ENCODE measurements at regions not wholly inside any gene's neighbourhood (a gene's known extent, or its start where the extent isn't known, plus 50 kb on each side); places are given as distances from the start of the nearest gene placed in this dataset.
A peak's percentile ranks its signal among the peaks of the same experiment; 100 is the strongest.
"Not testable (repeated sequence)": the region's sequence is repeated elsewhere in the genome, so short reads cannot be mapped to it uniquely, and the experiment has no call there.

- not testable (repeated sequence) for H3K9ac ChIP-seq (ENCODE audit: low read length); H3K4me2 ChIP-seq (ENCODE audit: low read depth, low read length, poor library complexity, severe bottlenecking); H3K9me2 ChIP-seq (replicated peaks; ENCODE audit: insufficient read depth, low read length); H4K20me1 ChIP-seq (ENCODE audit: insufficient read depth, low read depth, low read length); H3K79me2 ChIP-seq (ENCODE audit: low read length); H3K9me3 ChIP-seq (ENCODE audit: low read length); H3K36me3 ChIP-seq (ENCODE audit: insufficient read depth, low read length); DNase-seq; H3K4me3 ChIP-seq (ENCODE audit: low read length); H2AFZ ChIP-seq (ENCODE audit: low read length); H3K27me3 ChIP-seq (ENCODE audit: low read length); H3K4me1 ChIP-seq (ENCODE audit: low read length); H3K27ac ChIP-seq (ENCODE audit: low read length)
Observed at GRCh38 chr9:78172610-78173009, 63.3 kb upstream of the CEP78 start.

- Histone ChIP-seq H3K4me2 (ENCODE audit: low read depth, low read length, poor library complexity, severe bottlenecking) (no peak overlapping the region), H3K9me2 (replicated peaks; ENCODE audit: insufficient read depth, low read length) (no peaks in the 10 kb centered on the region), H2AFZ (ENCODE audit: low read length) (no peak overlapping the region), H3K79me2 (ENCODE audit: low read length) (no peaks in the 10 kb centered on the region), H3K4me3 (ENCODE audit: low read length) (no peak overlapping the region), H3K27ac (ENCODE audit: low read length) (no peak overlapping the region), H3K4me1 (ENCODE audit: low read length) (no peaks in the 10 kb centered on the region), H3K27me3 (ENCODE audit: low read length) (no peaks in the 10 kb centered on the region), H4K20me1 (ENCODE audit: insufficient read depth, low read depth, low read length) (no peaks in the 10 kb centered on the region), H3K36me3 (ENCODE audit: insufficient read depth, low read length) (no peaks in the 10 kb centered on the region), H3K9ac (ENCODE audit: low read length) (no peak overlapping the region), H3K9me3 (ENCODE audit: low read length) (no peaks in the 10 kb centered on the region)
- DNase-seq: no peak
Observed at GRCh38 chr9:78171651-78172050, 64.2 kb upstream of the CEP78 start.

GRCh38 chr9:78169125-78169524, 66.8 kb upstream of the CEP78 start:
- Histone ChIP-seq H3K9ac (ENCODE audit: low read length) (no peak overlapping the region), H3K9me2 (replicated peaks; ENCODE audit: insufficient read depth, low read length) (no peaks in the 10 kb centered on the region), H3K4me2 (ENCODE audit: low read depth, low read length, poor library complexity, severe bottlenecking) (no peak overlapping the region), H3K9me3 (ENCODE audit: low read length) (no peaks in the 10 kb centered on the region), H3K79me2 (ENCODE audit: low read length) (no peaks in the 10 kb centered on the region), H3K4me1 (ENCODE audit: low read length) (no peaks in the 10 kb centered on the region), H3K36me3 (ENCODE audit: insufficient read depth, low read length) (no peaks in the 10 kb centered on the region), H3K27ac (ENCODE audit: low read length) (no peak overlapping the region), H2AFZ (ENCODE audit: low read length) (no peak overlapping the region), H3K4me3 (ENCODE audit: low read length) (no peak overlapping the region), H4K20me1 (ENCODE audit: insufficient read depth, low read depth, low read length) (no peaks in the 10 kb centered on the region), H3K27me3 (ENCODE audit: low read length) (no peaks in the 10 kb centered on the region)
- no peak for DNase-seq

- no peaks in the 10 kb centered on the region for H3K27me3 ChIP-seq (ENCODE audit: low read length)
- no peak overlapping the region for H3K27ac ChIP-seq (ENCODE audit: low read length)
- H3K9me3 ChIP-seq (ENCODE audit: low read length): no peaks in the 10 kb centered on the region
- H3K9ac ChIP-seq (ENCODE audit: low read length): no peak overlapping the region
- no peaks in the 10 kb centered on the region for H3K79me2 ChIP-seq (ENCODE audit: low read length)
- no peaks in the 10 kb centered on the region for H3K4me1 ChIP-seq (ENCODE audit: low read length)
- H3K9me2 ChIP-seq (replicated peaks; ENCODE audit: insufficient read depth, low read length): no peaks in the 10 kb centered on the region
- H2AFZ ChIP-seq (ENCODE audit: low read length): no peak overlapping the region
- H3K4me3 ChIP-seq (ENCODE audit: low read length): no peak overlapping the region
- no peaks in the 10 kb centered on the region for H4K20me1 ChIP-seq (ENCODE audit: insufficient read depth, low read depth, low read length)
- no peak for DNase-seq
- no peak overlapping the region for H3K4me2 ChIP-seq (ENCODE audit: low read depth, low read length, poor library complexity, severe bottlenecking)
- H3K36me3 ChIP-seq (ENCODE audit: insufficient read depth, low read length): no peaks in the 10 kb centered on the region
Observed at GRCh38 chr9:78167356-78167755, 68.5 kb upstream of the CEP78 start.

- no peak overlapping the region for H2AFZ ChIP-seq (ENCODE audit: low read length)
- no peaks in the 10 kb centered on the region for H3K36me3 ChIP-seq (ENCODE audit: insufficient read depth, low read length)
- no peak overlapping the region for H3K4me2 ChIP-seq (ENCODE audit: low read depth, low read length, poor library complexity, severe bottlenecking)
- H3K9ac ChIP-seq (ENCODE audit: low read length): no peak overlapping the region
- H3K79me2 ChIP-seq (ENCODE audit: low read length): no peaks in the 10 kb centered on the region
- H3K9me3 ChIP-seq (ENCODE audit: low read length): no peaks in the 10 kb centered on the region
- H3K4me1 ChIP-seq (ENCODE audit: low read length): no peaks in the 10 kb centered on the region
- no peaks in the 10 kb centered on the region for H3K27me3 ChIP-seq (ENCODE audit: low read length)
- H3K27ac ChIP-seq (ENCODE audit: low read length): no peak overlapping the region
- H4K20me1 ChIP-seq (ENCODE audit: insufficient read depth, low read depth, low read length): no peaks in the 10 kb centered on the region
- H3K9me2 ChIP-seq (replicated peaks; ENCODE audit: insufficient read depth, low read length): no peaks in the 10 kb centered on the region
- no peak overlapping the region for H3K4me3 ChIP-seq (ENCODE audit: low read length)
- DNase-seq: no peak
Observed at GRCh38 chr9:78163834-78164233, 72.0 kb upstream of the CEP78 start.

GRCh38 chr9:78158286-78158685, 77.6 kb upstream of the CEP78 start:
- H2AFZ ChIP-seq (ENCODE audit: low read length): no peak overlapping the region
- no peak overlapping the region for H3K27ac ChIP-seq (ENCODE audit: low read length)
- H3K4me1 ChIP-seq (ENCODE audit: low read length): no peaks in the 10 kb centered on the region
- no peaks in the 10 kb centered on the region for H4K20me1 ChIP-seq (ENCODE audit: insufficient read depth, low read depth, low read length)
- H3K36me3 ChIP-seq (ENCODE audit: insufficient read depth, low read length): no peaks in the 10 kb centered on the region
- H3K9ac ChIP-seq (ENCODE audit: low read length): no peak overlapping the region
- DNase-seq: no peak
- no peak overlapping the region for H3K4me2 ChIP-seq (ENCODE audit: low read depth, low read length, poor library complexity, severe bottlenecking)
- no peaks in the 10 kb centered on the region for H3K9me2 ChIP-seq (replicated peaks; ENCODE audit: insufficient read depth, low read length)
- no peaks in the 10 kb centered on the region for H3K9me3 ChIP-seq (ENCODE audit: low read length)
- no peaks in the 10 kb centered on the region for H3K79me2 ChIP-seq (ENCODE audit: low read length)
- no peak overlapping the region for H3K4me3 ChIP-seq (ENCODE audit: low read length)
- no peaks in the 10 kb centered on the region for H3K27me3 ChIP-seq (ENCODE audit: low read length)

- no peak overlapping the region for H3K4me2 ChIP-seq (ENCODE audit: low read depth, low read length, poor library complexity, severe bottlenecking)
- no peak overlapping the region for H3K27ac ChIP-seq (ENCODE audit: low read length)
- no peaks in the 10 kb centered on the region for H3K79me2 ChIP-seq (ENCODE audit: low read length)
- H2AFZ ChIP-seq (ENCODE audit: low read length): no peak overlapping the region
- H3K4me1 ChIP-seq (ENCODE audit: low read length): peaks cover 7% of the 10 kb centered on the region
- no peaks in the 10 kb centered on the region for H3K9me3 ChIP-seq (ENCODE audit: low read length)
- H3K9me2 ChIP-seq (replicated peaks; ENCODE audit: insufficient read depth, low read length): no peaks in the 10 kb centered on the region
- no peaks in the 10 kb centered on the region for H3K27me3 ChIP-seq (ENCODE audit: low read length)
- H4K20me1 ChIP-seq (ENCODE audit: insufficient read depth, low read depth, low read length): no peaks in the 10 kb centered on the region
- H3K4me3 ChIP-seq (ENCODE audit: low read length): no peak overlapping the region
- no peak for DNase-seq
- H3K9ac ChIP-seq (ENCODE audit: low read length): no peak overlapping the region
- H3K36me3 ChIP-seq (ENCODE audit: insufficient read depth, low read length): no peaks in the 10 kb centered on the region
Observed at GRCh38 chr9:78150983-78151356, 84.9 kb upstream of the CEP78 start.

GRCh38 chr9:78150312-78150982, 85.4 kb upstream of the CEP78 start:
- no peaks in the 10 kb centered on the region for H3K79me2 ChIP-seq (ENCODE audit: low read length)
- no peaks in the 10 kb centered on the region for H3K27me3 ChIP-seq (ENCODE audit: low read length)
- H3K4me3 ChIP-seq (ENCODE audit: low read length): 0 out of 2 replicates have a peak overlapping the region, but pooled peaks have one; percentile 15
- no peak for DNase-seq
- peaks cover 7% of the 10 kb centered on the region for H3K4me1 ChIP-seq (ENCODE audit: low read length)
- H3K9ac ChIP-seq (ENCODE audit: low read length): no peak overlapping the region
- H3K9me2 ChIP-seq (replicated peaks; ENCODE audit: insufficient read depth, low read length): no peaks in the 10 kb centered on the region
- H3K27ac ChIP-seq (ENCODE audit: low read length): no peak overlapping the region
- H2AFZ ChIP-seq (ENCODE audit: low read length): no peak overlapping the region
- no peak overlapping the region for H3K4me2 ChIP-seq (ENCODE audit: low read depth, low read length, poor library complexity, severe bottlenecking)
- H3K9me3 ChIP-seq (ENCODE audit: low read length): no peaks in the 10 kb centered on the region
- H3K36me3 ChIP-seq (ENCODE audit: insufficient read depth, low read length): no peaks in the 10 kb centered on the region
- no peaks in the 10 kb centered on the region for H4K20me1 ChIP-seq (ENCODE audit: insufficient read depth, low read depth, low read length)
